Activated CD4-positive, alpha-beta T cell treated with anti-CD3 and anti-CD28 coated beads, Interleukin-2, amount 10 ng/mL, durations not matched to agents 7 days and 5 days (primary cell): ENCODE measurements at regions not wholly inside any gene's neighbourhood (a gene's known extent, or its start where the extent isn't known, plus 50 kb on each side); places are given as distances from the start of the nearest gene placed in this dataset.

Experiments
- CTCF ChIA-PET: fragments of 350-600 bp; sonication (Branson Sonifier 250); formaldehyde crosslinking; loops from one replicate; lab custom pipeline; 2021; ENCODE audit warnings: antibody characterized with exemption; lab: Charles Lee
- POLR2A ChIA-PET: fragments of 350-600 bp; sonication (Branson Sonifier 250); formaldehyde crosslinking; loops from one replicate; lab custom pipeline; 2021; ENCODE audit warnings: antibody characterized with exemption; lab: Charles Lee
- DNase-seq: peaks from one replicate; pipeline ENCODE4 v3.0.0-alpha.2; 2020
- H3K27ac Mint-ChIP-seq: one replicate; pipeline ENCODE4 v1.8.0; 2021; ENCODE audit warnings: mild to moderate bottlenecking, moderate library complexity, mixed read lengths
- H3K27me3 Mint-ChIP-seq: one replicate; pipeline ENCODE4 v1.8.0; 2021; ENCODE audit warnings: mixed read lengths
- H3K36me3 Mint-ChIP-seq: one replicate; pipeline ENCODE4 v1.8.0; 2021; ENCODE audit warnings: low read depth, mixed read lengths
- H3K4me1 Mint-ChIP-seq: one replicate; pipeline ENCODE4 v1.8.0; 2021; ENCODE audit warnings: mixed read lengths
- H3K4me3 Mint-ChIP-seq: one replicate; pipeline ENCODE4 v1.8.0; 2021; ENCODE audit warnings: mild to moderate bottlenecking, moderate library complexity, mixed read lengths
- H3K9me3 Mint-ChIP-seq: one replicate; pipeline ENCODE4 v1.8.0; 2021; ENCODE audit warnings: mixed read lengths

DNA sequence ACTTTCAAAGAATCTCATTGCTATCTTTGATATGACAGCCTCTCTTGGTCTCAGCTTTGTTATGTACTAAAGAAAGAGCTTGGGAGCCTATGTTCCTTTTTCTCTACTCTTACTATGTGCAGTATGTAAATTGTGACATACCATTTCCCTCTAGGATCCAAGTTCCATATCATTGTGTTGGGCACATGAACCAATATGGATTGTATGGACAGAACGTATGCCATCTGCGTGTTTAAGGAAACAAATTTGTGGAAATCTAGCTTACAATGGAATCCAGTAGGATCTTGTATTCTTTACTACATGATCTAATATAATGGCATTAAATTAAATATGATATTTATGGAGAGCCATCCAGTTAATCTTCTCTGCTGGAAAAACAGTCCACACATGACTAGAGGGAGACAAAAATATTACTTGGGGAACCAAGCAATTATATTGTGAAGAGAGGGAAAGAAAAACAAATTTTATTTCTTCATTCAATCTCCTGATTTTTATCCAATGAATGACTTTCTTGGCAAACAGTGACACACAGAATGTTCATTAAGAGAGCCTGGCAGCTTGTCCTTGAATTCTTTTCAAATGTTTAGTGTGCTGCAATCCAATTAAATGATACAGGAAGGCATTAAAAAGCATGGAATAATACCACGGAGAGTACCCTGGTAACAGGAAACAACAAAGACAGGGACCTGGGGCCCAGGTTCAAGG lies 106.5 kb upstream of the DAB1 start:
- no peaks in the 10 kb centered on the region for H3K9me3 Mint-ChIP-seq
- no peak overlapping the region for H3K27ac Mint-ChIP-seq
- H3K36me3 Mint-ChIP-seq, result no peaks in the 10 kb centered on the region
- DNase-seq, result no peak
- H3K4me1 Mint-ChIP-seq, result no peaks in the 10 kb centered on the region
- CTCF ChIA-PET, result no interaction called here
- no peak overlapping the region for H3K4me3 Mint-ChIP-seq
- POLR2A ChIA-PET, result no interaction called here
- no peaks in the 10 kb centered on the region for H3K27me3 Mint-ChIP-seq

- ChIA-PET CTCF (no interaction called here), POLR2A (no interaction called here)
- DNase-seq, result no peak
- peaks cover 3% of the 10 kb centered on the region for H3K27me3 Mint-ChIP-seq
- no peak overlapping the region for H3K27ac Mint-ChIP-seq
- H3K4me1 Mint-ChIP-seq, result no peaks in the 10 kb centered on the region
- no peaks in the 10 kb centered on the region for H3K9me3 Mint-ChIP-seq
- no peaks in the 10 kb centered on the region for H3K36me3 Mint-ChIP-seq
- no peak overlapping the region for H3K4me3 Mint-ChIP-seq
Measured at GRCh38 chr1:57522575-57522974, 98.7 kb upstream of the DAB1 start.

DNA sequence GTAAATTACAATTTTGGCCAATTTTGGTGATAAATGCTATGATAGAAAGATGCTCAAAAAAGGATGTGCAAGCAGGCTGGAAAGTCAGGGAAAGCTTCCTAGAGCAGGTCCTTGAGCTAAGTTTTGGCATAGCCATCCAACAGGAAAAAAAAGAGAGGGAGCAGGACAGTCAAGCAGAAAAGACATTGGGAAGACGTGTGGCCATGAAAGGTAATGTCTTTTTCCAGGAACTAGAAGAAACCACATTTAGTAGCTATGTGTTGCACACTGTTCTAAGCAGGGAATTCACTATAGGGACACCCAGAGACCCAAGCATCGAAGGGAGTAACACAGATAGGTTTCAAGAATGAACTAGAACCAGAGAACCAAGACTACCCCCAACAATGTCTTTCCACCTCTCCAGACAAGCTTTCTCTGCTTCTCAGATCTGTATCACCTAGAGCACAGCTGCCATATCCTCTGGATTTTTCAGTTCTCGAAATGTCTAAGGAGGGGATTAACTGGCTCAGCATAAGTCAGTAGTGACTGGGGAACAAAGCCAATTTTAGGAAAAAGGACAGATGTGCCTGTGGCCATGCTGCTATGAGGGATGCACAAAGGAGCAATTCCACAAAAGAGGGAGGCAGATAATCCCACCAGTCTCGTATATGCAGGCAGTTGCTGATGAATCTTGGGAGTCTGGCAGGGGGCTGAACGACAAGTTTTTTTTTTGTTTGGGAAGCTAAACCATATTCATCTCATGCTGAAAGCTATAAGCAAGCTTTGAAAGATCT lies 97.1 kb upstream of the DAB1 start:
- H3K27me3 Mint-ChIP-seq, result peaks cover 3% of the 10 kb centered on the region
- H3K36me3 Mint-ChIP-seq, result no peaks in the 10 kb centered on the region
- H3K27ac Mint-ChIP-seq, result no peak overlapping the region
- no peaks in the 10 kb centered on the region for H3K4me1 Mint-ChIP-seq
- no peaks in the 10 kb centered on the region for H3K9me3 Mint-ChIP-seq
- H3K4me3 Mint-ChIP-seq, result no peak overlapping the region
- no peak for DNase-seq
- POLR2A ChIA-PET, result no interaction called here
- CTCF ChIA-PET, result no interaction called here

GRCh38 chr1:57518496-57518895 lies 94.6 kb upstream of the DAB1 start:
- DNase-seq, result no peak
- H3K27ac Mint-ChIP-seq, result no peak overlapping the region
- POLR2A ChIA-PET, result no interaction called here
- no peaks in the 10 kb centered on the region for H3K9me3 Mint-ChIP-seq
- no peaks in the 10 kb centered on the region for H3K36me3 Mint-ChIP-seq
- H3K4me3 Mint-ChIP-seq, result no peak overlapping the region
- no peaks in the 10 kb centered on the region for H3K4me1 Mint-ChIP-seq
- CTCF ChIA-PET, result interaction anchor here (1.0 kb wide), 1 partner anchor 13 kb away, joined by 3 read pairs; no protein-coding TSS in a partner anchor
- peaks cover 3% of the 10 kb centered on the region for H3K27me3 Mint-ChIP-seq

- DNase-seq, result no peak
- H3K36me3 Mint-ChIP-seq, result no peaks in the 10 kb centered on the region
- no peaks in the 10 kb centered on the region for H3K9me3 Mint-ChIP-seq
- no peak overlapping the region for H3K27ac Mint-ChIP-seq
- H3K4me1 Mint-ChIP-seq, result no peaks in the 10 kb centered on the region
- POLR2A ChIA-PET, result no interaction called here
- H3K27me3 Mint-ChIP-seq, result peaks cover 3% of the 10 kb centered on the region
- CTCF ChIA-PET, result interaction anchor here (1.0 kb wide), 1 partner anchor 12 kb away, joined by 3 read pairs; no protein-coding TSS in a partner anchor
- no peak overlapping the region for H3K4me3 Mint-ChIP-seq
Measured at GRCh38 chr1:57517587-57518374, 93.9 kb upstream of the DAB1 start.

DNA sequence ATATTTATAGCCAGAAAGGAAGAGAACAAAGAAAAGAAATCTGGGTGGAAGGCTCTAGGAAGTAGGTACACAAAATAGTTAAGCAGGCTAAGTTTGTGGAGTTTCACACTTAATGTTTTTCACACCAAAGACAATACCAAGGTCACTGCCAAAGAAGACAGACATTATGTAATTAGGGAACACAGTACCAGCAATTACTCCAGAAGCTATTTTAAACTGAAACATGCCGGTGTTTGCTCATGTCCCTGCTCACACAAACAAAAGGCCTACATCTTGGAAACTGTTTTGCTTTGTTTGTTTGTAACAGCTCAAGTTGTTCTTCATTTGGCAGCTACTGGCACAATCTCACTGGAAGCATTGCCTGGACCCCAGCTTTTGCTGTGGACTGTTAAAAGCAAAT lies 88.5 kb upstream of the DAB1 start:
- ChIA-PET CTCF (no interaction called here), POLR2A (no interaction called here)
- H3K4me3 Mint-ChIP-seq, result no peak overlapping the region
- no peaks in the 10 kb centered on the region for H3K27me3 Mint-ChIP-seq
- H3K9me3 Mint-ChIP-seq, result no peaks in the 10 kb centered on the region
- no peak for DNase-seq
- no peaks in the 10 kb centered on the region for H3K36me3 Mint-ChIP-seq
- no peak overlapping the region for H3K27ac Mint-ChIP-seq
- H3K4me1 Mint-ChIP-seq, result no peaks in the 10 kb centered on the region

- CTCF ChIA-PET, result no interaction called here
Measured at GRCh38 chr1:57506941-57507340, 83.1 kb upstream of the DAB1 start.

GRCh38 chr1:57503337-57503736 lies 79.5 kb upstream of the DAB1 start:
- no peak overlapping the region for H3K27ac Mint-ChIP-seq
- POLR2A ChIA-PET, result no interaction called here
- H3K9me3 Mint-ChIP-seq, result no peaks in the 10 kb centered on the region
- H3K4me3 Mint-ChIP-seq, result no peak overlapping the region
- no peaks in the 10 kb centered on the region for H3K36me3 Mint-ChIP-seq
- no peaks in the 10 kb centered on the region for H3K27me3 Mint-ChIP-seq
- H3K4me1 Mint-ChIP-seq, result no peaks in the 10 kb centered on the region
- CTCF ChIA-PET, result no interaction called here
- no peak for DNase-seq

More at GRCh38 chr1:57506941-57507340, 83.1 kb upstream of the DAB1 start:
- Mint-ChIP-seq H3K9me3 (no peaks in the 10 kb centered on the region), H3K27me3 (no peaks in the 10 kb centered on the region), H3K4me3 (no peak overlapping the region), H3K36me3 (no peaks in the 10 kb centered on the region), H3K4me1 (no peaks in the 10 kb centered on the region), H3K27ac (no peak overlapping the region)
- no peak for DNase-seq
- POLR2A ChIA-PET, result no interaction called here

DNA sequence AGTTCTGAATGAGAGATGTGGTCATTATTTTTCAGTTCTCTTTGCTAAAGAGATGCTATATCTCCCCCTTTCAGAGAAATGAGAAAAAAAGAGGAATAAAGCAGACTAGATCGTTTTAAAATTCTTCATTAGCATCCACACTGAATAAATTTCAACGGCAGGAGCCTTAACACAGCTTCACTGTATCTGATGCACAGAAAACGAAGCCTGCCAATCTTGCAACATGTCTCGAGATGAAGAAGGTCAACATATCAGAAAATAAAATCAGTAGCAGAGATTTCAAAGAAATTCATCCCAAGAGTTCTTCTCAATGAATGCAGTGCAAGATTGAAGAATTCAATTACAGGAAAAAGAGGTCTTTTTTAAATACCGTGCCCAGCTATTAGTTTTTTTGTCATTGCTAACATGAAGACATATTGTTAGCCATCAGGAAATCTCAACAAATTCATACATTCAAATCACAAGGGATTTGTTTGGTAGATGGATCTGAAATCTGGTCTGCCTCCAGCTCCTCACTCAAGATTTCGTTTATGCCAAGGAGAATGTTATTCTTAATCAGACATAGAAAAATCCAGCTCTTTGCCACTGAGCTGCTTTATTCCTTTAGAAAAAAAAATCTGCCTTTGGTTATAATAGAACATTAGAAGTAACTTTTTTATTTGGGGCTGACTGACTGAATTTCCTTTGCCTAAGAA lies 76.4 kb upstream of the DAB1 start:
- ChIA-PET CTCF (no interaction called here), POLR2A (no interaction called here)
- Mint-ChIP-seq H3K27ac (no peak overlapping the region), H3K4me3 (no peak overlapping the region), H3K27me3 (no peaks in the 10 kb centered on the region), H3K4me1 (no peaks in the 10 kb centered on the region), H3K36me3 (no peaks in the 10 kb centered on the region), H3K9me3 (no peaks in the 10 kb centered on the region)
- DNase-seq, result no peak

DNA sequence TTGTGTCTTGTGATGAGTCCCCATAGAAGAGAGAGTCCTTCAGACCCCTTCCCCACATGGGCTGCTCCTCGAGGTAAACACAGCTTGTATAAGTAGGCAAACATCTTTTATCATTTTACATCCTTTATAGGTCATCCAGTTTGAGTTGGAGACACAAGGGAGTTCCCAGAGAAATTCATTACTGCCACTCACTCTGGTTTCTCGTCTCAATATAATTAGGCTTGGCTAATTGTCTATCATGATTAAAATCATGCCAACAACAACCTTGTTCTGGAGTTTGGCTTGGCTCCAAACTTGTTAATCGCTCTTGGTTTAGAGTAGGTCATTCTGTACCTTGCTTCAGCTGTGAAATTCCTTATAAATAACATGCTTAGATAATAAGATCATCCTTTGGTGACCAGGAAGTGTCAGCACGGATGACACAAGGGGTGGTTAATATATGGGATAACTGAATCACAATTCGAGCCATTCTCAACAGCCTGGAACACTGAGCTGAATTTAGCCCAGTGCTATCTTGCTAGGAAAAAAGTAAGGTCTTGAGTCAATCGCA lies 70.7 kb upstream of the DAB1 start:
- no peak for DNase-seq
- Mint-ChIP-seq H3K9me3 (no peaks in the 10 kb centered on the region), H3K27ac (no peak overlapping the region), H3K36me3 (no peaks in the 10 kb centered on the region), H3K4me1 (no peaks in the 10 kb centered on the region), H3K27me3 (no peaks in the 10 kb centered on the region), H3K4me3 (no peak overlapping the region)
- CTCF ChIA-PET, result no interaction called here
- POLR2A ChIA-PET, result no interaction called here

- Mint-ChIP-seq H3K4me1 (no peaks in the 10 kb centered on the region), H3K4me3 (no peak overlapping the region), H3K27ac (no peak overlapping the region), H3K27me3 (no peaks in the 10 kb centered on the region), H3K9me3 (no peaks in the 10 kb centered on the region), H3K36me3 (no peaks in the 10 kb centered on the region)
- ChIA-PET POLR2A (no interaction called here), CTCF (no interaction called here)
- DNase-seq, result no peak
Measured at GRCh38 chr1:57492586-57493226, 68.8 kb upstream of the DAB1 start.

GRCh38 chr1:57489358-57490036 lies 65.6 kb upstream of the DAB1 start:
- H3K9me3 Mint-ChIP-seq, result peaks cover 2% of the 10 kb centered on the region
- no peak for DNase-seq
- no peaks in the 10 kb centered on the region for H3K4me1 Mint-ChIP-seq

More at GRCh38 chr1:57489358-57490036, 65.6 kb upstream of the DAB1 start:
- Mint-ChIP-seq H3K27ac (no peak overlapping the region), H3K27me3 (no peaks in the 10 kb centered on the region), H3K4me3 (no peak overlapping the region), H3K36me3 (no peaks in the 10 kb centered on the region)
- ChIA-PET POLR2A (no interaction called here), CTCF (interaction anchor here (1.1 kb wide), 1 partner anchor 17 kb away, joined by 3 read pairs; no protein-coding TSS in a partner anchor)
